Esophagus squamous epithelium (tissue), 5 donors: ENCODE measurements at regions not wholly inside any gene's neighbourhood (a gene's known extent, or its start where the extent isn't known, plus 50 kb on each side); places are given as distances from the start of the nearest gene placed in this dataset.
"Not testable (repeated sequence)": the region's sequence is repeated elsewhere in the genome, so short reads cannot be mapped to it uniquely, and the experiment has no call there.

Experiments used
- DNase-seq: peaks from one replicate; lab custom pipeline; 2025; lab: John Stamatoyannopoulos, UW
- H3K27ac ChIP-seq, 4 donors: fragments of 200-600 bp; sonication (generic); one replicate each; pipeline ENCODE4 v1.5.1; 2016 to 2019; ENCODE audit warnings: mild to moderate bottlenecking in 1 of 4
- H3K27me3 ChIP-seq, 4 donors: fragments of 200-600 bp; sonication (generic); 1 replicate in 3 of 4; 2 replicates in 1 of 4; pipeline versions ENCODE4 v1.5.1 to v1.6.0; 2017 to 2021; ENCODE audit warnings: antibody characterized with exemption in 1 of 4
- H3K36me3 ChIP-seq, 3 donors: fragments of 200-600 bp; sonication (generic); one replicate each; pipeline ENCODE4 v1.5.1; 2016 to 2019
- H3K4me1 ChIP-seq, 3 donors: fragments of 200-600 bp; sonication (generic); one replicate each; pipeline ENCODE4 v1.5.1; 2017 to 2019
- H3K4me3 ChIP-seq, 4 donors: fragments of 200-600 bp; sonication (generic); 1 replicate in 3 of 4; 2 replicates in 1 of 4; pipeline ENCODE4 v1.5.1; 2016 to 2019; ENCODE audit warnings: mild to moderate bottlenecking in 2 of 4, moderate library complexity in 1 of 4
- H3K9me3 ChIP-seq, 3 donors: fragments of 200-600 bp; sonication (generic); one replicate each; pipeline ENCODE4 v1.5.1; 2016 to 2019
- POLR2A ChIP-seq, 4 donors: fragments of 450-650 bp; IDR thresholded peaks; one replicate each; pipeline ENCODE4 v1.6.1; 2017; ENCODE audit warnings: antibody characterized with exemption in 4 of 4, mild to moderate bottlenecking in 4 of 4, moderate library complexity in 3 of 4
- WGBS, 2 donors: methylation state at CpG; one replicate each; pipeline ENCODE4 v1.1.5; 2018; 5-methylcytosine and 5-hydroxymethylcytosine counted together
- intact Hi-C: fragments of 100-400 bp; cut with DNase I; formaldehyde crosslinking; loops from one replicate; pipeline ENCODE4 v1.15.0; 2022
- TF ChIP-seq, protein P1 (sequence below), 6 experiments: fragments of 450-650 bp in 4 of 6; fragments of 200-600 bp in 2 of 6; sonication (generic) in 2 of 6; IDR thresholded peaks; one replicate each; pipeline ENCODE4 v1.5.1; 2016 to 2019; ENCODE audit warnings: antibody characterized with exemption in 6 of 6, mild to moderate bottlenecking in 4 of 6, moderate library complexity in 4 of 6
- donor health status: DM: yes; HTN: yes; CAD: no.

DNA sequence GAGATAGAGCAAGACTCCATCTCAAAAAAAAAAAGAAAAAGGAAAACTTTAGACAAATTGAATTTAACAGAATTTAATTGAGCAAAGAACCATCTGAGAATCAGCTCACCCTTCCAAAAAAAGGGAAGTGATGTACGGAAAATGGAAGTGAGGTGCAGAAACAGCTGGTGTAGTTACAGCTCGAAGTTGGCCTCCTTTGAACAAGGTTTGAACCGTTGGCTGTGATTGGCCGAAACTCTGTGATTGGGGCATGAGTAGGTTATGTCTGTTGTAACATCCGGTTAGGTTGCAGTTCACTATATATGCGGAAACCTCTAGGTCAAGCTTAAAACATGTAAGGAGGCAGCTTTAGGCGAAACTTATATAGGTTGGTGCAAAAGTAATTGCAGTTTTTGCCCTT is 97.9 kb upstream of the KIF26B start:
- Histone ChIP-seq H3K36me3 (no peaks in the 10 kb centered on the region), H3K27ac (no peak overlapping the region), H3K4me1 (no peaks in the 10 kb centered on the region), H3K4me3 (no peak overlapping the region), H3K9me3 (no peaks in the 10 kb centered on the region), H3K27me3 (no peaks in the 10 kb centered on the region)
- DNase-seq: no peak
- intact Hi-C loops: no loop called here
- whole genome bisulfite sequencing, 2 donors: 77 to 79% methylated on average over 7 of the region's 7 CpGs
- TF ChIP-seq, protein P1, sequence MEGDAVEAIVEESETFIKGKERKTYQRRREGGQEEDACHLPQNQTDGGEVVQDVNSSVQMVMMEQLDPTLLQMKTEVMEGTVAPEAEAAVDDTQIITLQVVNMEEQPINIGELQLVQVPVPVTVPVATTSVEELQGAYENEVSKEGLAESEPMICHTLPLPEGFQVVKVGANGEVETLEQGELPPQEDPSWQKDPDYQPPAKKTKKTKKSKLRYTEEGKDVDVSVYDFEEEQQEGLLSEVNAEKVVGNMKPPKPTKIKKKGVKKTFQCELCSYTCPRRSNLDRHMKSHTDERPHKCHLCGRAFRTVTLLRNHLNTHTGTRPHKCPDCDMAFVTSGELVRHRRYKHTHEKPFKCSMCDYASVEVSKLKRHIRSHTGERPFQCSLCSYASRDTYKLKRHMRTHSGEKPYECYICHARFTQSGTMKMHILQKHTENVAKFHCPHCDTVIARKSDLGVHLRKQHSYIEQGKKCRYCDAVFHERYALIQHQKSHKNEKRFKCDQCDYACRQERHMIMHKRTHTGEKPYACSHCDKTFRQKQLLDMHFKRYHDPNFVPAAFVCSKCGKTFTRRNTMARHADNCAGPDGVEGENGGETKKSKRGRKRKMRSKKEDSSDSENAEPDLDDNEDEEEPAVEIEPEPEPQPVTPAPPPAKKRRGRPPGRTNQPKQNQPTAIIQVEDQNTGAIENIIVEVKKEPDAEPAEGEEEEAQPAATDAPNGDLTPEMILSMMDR (IDR thresholded peaks at IDR 0.05): no peak
- TF ChIP-seq POLR2A (IDR thresholded peaks at IDR 0.05): no peak

DNA sequence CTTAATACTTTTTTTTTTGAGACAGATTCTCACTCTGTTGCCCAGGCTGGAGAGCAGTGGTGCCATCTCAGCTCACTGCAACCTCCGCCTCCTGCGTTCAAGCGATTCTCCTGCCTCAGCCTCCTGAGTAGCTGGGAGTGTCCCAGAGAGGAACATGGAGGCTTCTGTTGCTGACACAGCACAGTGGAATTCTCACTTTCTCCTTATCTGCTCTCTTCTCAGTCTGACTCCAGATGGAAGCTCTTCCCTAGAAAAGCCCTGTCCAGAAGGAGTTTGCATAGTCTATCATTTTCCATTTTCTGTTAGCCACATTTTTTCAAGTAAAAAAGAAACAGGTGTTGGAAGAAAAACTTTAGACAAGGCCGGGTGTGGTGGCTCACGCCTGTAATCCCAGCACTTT is 98.5 kb upstream of the KIF26B start:
- H3K4me3 ChIP-seq, H3K9me3 ChIP-seq, H3K4me1 ChIP-seq, H3K36me3 ChIP-seq, H3K27me3 ChIP-seq, H3K27ac ChIP-seq, intact Hi-C loops, DNase-seq: not testable (repeated sequence)
- 100% methylated on average over 4 to 5 of the region's 5 CpGs for WGBS, 2 donors

DNA sequence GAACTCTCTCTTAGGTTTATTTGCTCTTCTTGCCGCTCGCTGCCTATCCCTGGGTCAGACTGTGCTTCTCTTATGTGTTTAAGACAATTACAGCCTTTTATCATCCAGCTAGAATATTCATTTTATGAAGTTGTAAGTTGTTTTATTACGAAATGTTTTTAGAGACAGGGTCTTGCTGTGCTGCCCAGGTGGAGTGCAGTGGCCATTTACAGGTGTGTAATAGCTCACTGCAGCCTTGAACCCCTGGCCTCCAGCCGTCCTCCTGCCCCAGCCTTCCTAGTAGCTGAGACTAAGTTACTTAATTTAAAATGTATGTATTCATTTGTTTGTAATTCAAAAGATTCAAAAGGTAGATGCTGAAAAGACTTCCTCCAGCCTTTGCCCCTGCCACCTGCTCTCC is 99.0 kb upstream of the KIF26B start:
- Histone ChIP-seq H3K9me3 (no peaks in the 10 kb centered on the region), H3K4me1 (no peaks in the 10 kb centered on the region), H3K27ac (no peak overlapping the region), H3K4me3 (no peak overlapping the region), H3K27me3 (no peaks in the 10 kb centered on the region), H3K36me3 (no peaks in the 10 kb centered on the region)
- intact Hi-C loops: no loop called here
- DNase-seq: no peak
- WGBS, 2 donors: 60 to 77% methylated on average over 3 of the region's 4 CpGs
- no peak for TF ChIP-seq POLR2A (IDR thresholded peaks at IDR 0.05)
- TF ChIP-seq, protein P1 (IDR thresholded peaks at IDR 0.05): no peak

DNA sequence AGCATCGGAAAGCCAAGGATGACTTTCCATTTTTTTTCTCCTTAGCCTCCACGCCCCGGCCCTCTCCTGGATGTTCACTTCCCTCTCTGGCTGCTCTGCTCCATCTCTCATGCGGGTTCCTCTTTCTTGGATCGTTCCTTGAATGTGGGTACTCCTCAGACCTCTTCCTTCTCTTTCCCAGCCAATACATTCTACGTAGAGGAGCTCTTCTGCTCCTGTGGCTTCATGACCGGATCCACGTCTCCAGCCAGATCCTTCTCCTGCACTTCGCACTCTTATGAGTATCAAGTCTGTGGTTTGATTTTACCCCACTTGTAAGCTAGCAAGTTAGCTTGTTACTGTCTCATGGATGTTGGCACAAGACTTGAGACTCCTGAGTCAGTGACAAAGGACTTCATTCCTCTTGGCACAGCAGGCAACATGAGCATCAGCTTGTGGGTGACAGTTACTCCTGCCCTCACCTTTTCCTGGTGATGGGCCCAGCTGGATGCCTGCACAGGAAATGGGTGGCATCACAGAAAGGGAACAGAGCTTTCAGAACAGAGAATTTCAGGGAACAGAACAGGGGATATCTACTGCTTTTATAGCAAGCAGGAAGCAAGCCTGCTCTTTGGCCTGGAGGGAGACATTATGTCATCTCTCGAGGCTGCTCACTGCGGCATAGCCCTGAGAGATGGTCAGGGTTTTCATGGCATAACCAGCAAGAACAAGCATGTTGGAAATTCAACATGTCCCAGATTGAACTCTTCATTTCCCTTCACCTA is 100.1 kb upstream of the KIF26B start:
- Histone ChIP-seq H3K27me3 (no peaks in the 10 kb centered on the region), H3K27ac (no peak overlapping the region), H3K9me3 (no peaks in the 10 kb centered on the region), H3K36me3 (no peaks in the 10 kb centered on the region), H3K4me1 (no peaks in the 10 kb centered on the region), H3K4me3 (no peak overlapping the region)
- TF ChIP-seq POLR2A (IDR thresholded peaks at IDR 0.05): no peak
- TF ChIP-seq, protein P1 (IDR thresholded peaks at IDR 0.05): no peak
- intact Hi-C loops: no loop called here
- DNase-seq: no peak
- WGBS, 2 donors: 75 to 82% methylated on average over 11 of the region's 11 CpGs

DNA sequence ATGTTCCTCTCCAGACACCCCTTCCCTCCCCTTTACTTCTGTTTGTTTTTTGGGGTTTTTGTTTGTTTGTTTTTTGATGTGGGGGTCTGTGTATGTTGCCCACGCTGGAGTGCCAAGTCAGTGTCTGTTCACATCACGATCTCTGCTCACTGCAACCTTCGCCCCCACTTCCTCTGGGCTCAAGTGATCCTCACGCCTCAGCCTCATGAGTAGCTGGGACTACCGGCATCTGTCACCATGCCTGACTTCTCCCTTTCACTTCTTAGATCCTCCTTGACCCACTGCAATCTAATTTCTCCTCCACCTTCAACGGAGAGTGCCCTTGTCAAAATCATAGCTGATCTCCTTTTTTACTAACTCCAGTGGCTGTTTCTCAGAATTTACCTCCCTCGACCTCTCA is 100.7 kb upstream of the KIF26B start:
- no peak for DNase-seq

More for the DNA sequence above, 100.7 kb upstream of the KIF26B start:
- Histone ChIP-seq H3K4me1 (no peaks in the 10 kb centered on the region), H3K36me3 (no peaks in the 10 kb centered on the region), H3K27ac (no peak overlapping the region), H3K4me3 (no peak overlapping the region), H3K9me3 (no peaks in the 10 kb centered on the region), H3K27me3 (no peaks in the 10 kb centered on the region)
- TF ChIP-seq POLR2A (IDR thresholded peaks at IDR 0.05): no peak
- TF ChIP-seq, protein P1 (IDR thresholded peaks at IDR 0.05): no peak
- WGBS, 2 donors: 63 to 77% methylated on average over 7 of the region's 7 CpGs
- intact Hi-C loops: no loop called here
